Liver (tissue), 3 donors: ENCODE measurements at regions not wholly inside any gene's neighbourhood (a gene's known extent, or its start where the extent isn't known, plus 50 kb on each side); places are given as distances from the start of the nearest gene placed in this dataset.

ENCODE experiments used
- ATF3 ChIP-seq: IDR thresholded peaks from 2 replicates; pipeline ENCODE4 v1.6.1; 2016; ENCODE audit warnings: antibody characterized with exemption
- CTCF ChIP-seq: fragments of 150-350 bp; IDR thresholded peaks from 2 replicates; pipeline ENCODE4 v1.5.1; 2017; ENCODE audit warnings: improper control_type of control experiment, low read depth, low read length; ENCODE audit not compliant: missing input control
- EGR1 ChIP-seq, 2 donors: IDR thresholded peaks; 2 replicates each; pipeline ENCODE4 v1.6.1; 2016 to 2018; ENCODE audit warnings: antibody characterized with exemption in 2 of 2, low read depth in 2 of 2
- FOXA1 ChIP-seq: IDR thresholded peaks from 2 replicates; pipeline ENCODE4 v1.6.1; 2016; ENCODE audit warnings: antibody characterized with exemption
- GABPA ChIP-seq, 2 donors: IDR thresholded peaks in 1 of 2; conservative IDR thresholded peaks in 1 of 2; 2 replicates each; pipeline ENCODE4 v1.6.1; 2016; ENCODE audit warnings: antibody characterized with exemption in 2 of 2, mild to moderate bottlenecking in 1 of 2, moderate library complexity in 1 of 2
- HNF4A ChIP-seq, 2 donors: conservative IDR thresholded peaks; 2 replicates each; pipeline ENCODE4 v1.6.1; 2016; ENCODE audit warnings: antibody characterized with exemption in 2 of 2, mild to moderate bottlenecking in 2 of 2
- HNF4G ChIP-seq: IDR thresholded peaks from 2 replicates; pipeline ENCODE4 v1.6.1; 2016; ENCODE audit warnings: antibody characterized with exemption
- JUND ChIP-seq, 2 donors: IDR thresholded peaks; 2 replicates each; pipeline ENCODE4 v1.6.1; 2016; ENCODE audit warnings: antibody characterized with exemption in 2 of 2
- MAX ChIP-seq: IDR thresholded peaks from 2 replicates; pipeline ENCODE4 v1.6.1; 2016; ENCODE audit warnings: antibody characterized with exemption
- RAD21 ChIP-seq, 2 donors: IDR thresholded peaks; 2 replicates each; pipeline ENCODE4 v1.6.1; 2016; ENCODE audit warnings: antibody characterized with exemption in 2 of 2, mild to moderate bottlenecking in 2 of 2
- REST ChIP-seq: IDR thresholded peaks from 2 replicates; pipeline ENCODE4 v1.6.1; 2016; ENCODE audit warnings: antibody characterized with exemption, mild to moderate bottlenecking
- RXRA ChIP-seq, 2 donors: IDR thresholded peaks; 2 replicates each; pipeline ENCODE4 v1.6.1; 2017 to 2018; ENCODE audit warnings: antibody characterized with exemption in 2 of 2, mild to moderate bottlenecking in 1 of 2
- TAF1 ChIP-seq: conservative IDR thresholded peaks from 2 replicates; pipeline ENCODE4 v1.6.1; 2016; ENCODE audit warnings: antibody characterized with exemption, mild to moderate bottlenecking
- YY1 ChIP-seq: IDR thresholded peaks from 2 replicates; pipeline ENCODE4 v1.6.1; 2016; ENCODE audit warnings: antibody characterized with exemption, mild to moderate bottlenecking
- donor health status: healthy.
- donor health status: healthy.

GRCh38 chr14:51573607-51574006 is 78.1 kb upstream of the FRMD6 start:
- TF ChIP-seq CTCF: no peak
- TF ChIP-seq GABPA (IDR thresholded peaks at IDR 0.05 in 1 of 2, conservative IDR thresholded peaks at IDR 0.05 in 1 of 2): no peak
- TF ChIP-seq YY1: no peak
- no peak for TF ChIP-seq HNF4A (conservative IDR thresholded peaks at IDR 0.05)
- TF ChIP-seq EGR1 (IDR thresholded peaks at IDR 0.05; ENCODE audit: low read depth in 2 of 2): no peak
- TF ChIP-seq HNF4G: no peak
- TF ChIP-seq TAF1: no peak
- no peak for TF ChIP-seq MAX
- TF ChIP-seq RAD21 (IDR thresholded peaks at IDR 0.05): no peak
- TF ChIP-seq ATF3: no peak
- no peak for TF ChIP-seq REST
- no peak for TF ChIP-seq RXRA (IDR thresholded peaks at IDR 0.05)
- TF ChIP-seq FOXA1: no peak
- TF ChIP-seq JUND (IDR thresholded peaks at IDR 0.05): no peak
